ENCODE measurements at regions not wholly inside any gene's neighbourhood (a gene's known extent, or its start where the extent isn't known, plus 50 kb on each side); places are given as distances from the start of the nearest gene placed in this dataset.

DNA sequence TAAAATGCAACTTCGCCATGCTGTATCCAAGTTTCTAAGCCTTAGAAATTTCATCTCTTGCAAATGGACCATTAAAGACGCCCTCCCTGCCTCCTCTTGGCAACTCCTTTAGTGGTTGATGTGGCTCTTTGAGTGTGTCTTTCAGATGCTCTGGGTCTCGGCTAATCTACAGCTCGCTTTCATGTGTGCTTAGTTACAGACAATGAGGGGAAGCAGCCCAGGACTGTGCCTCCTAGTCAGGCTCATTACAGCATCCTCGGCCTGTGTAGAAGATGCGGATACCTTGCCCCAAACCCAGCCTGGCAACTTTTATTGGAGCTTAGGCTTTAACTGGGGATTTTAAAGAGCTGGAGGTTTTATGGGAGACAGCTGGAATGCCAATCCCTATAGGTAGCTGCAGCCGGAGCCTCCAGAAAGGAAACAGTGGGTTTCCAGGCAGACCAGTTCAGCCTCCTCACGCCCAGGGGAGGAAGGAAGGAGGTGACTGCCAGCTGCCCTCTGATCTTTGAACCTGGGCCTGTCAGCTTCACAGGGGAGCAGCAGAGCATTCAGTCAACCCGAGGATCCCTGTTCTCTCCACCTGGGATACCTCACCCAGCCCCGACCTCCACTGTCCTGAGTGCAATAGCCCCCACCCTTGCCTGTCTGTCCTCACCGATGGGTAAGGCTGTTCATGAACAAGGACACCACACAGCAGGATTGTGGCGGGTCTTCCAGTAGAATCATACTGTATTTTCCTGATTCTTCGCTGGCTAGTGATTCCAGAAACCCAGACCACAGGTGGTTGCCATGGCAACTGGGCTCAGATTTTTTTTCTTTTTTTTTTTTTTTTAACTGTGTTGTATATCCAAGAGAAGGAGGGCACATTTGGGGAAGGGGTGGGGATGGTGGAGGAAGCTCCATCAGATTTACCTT is 638.5 kb downstream of the MED13L start (continued):
- TF ChIP-seq POLR2AphosphoS2 (conservative IDR thresholded peaks at IDR 0.05; ENCODE audit: low read length) (no peak), FOSL2 (IDR thresholded peaks at IDR 0.05) (no peak), FOSL2 (CRISPR knock-in tag; IDR thresholded peaks at IDR 0.05) (no peak), MAZ (IDR thresholded peaks at IDR 0.05; ENCODE audit: borderline replicate concordance, low read depth, low read length) (no peak)

DNA sequence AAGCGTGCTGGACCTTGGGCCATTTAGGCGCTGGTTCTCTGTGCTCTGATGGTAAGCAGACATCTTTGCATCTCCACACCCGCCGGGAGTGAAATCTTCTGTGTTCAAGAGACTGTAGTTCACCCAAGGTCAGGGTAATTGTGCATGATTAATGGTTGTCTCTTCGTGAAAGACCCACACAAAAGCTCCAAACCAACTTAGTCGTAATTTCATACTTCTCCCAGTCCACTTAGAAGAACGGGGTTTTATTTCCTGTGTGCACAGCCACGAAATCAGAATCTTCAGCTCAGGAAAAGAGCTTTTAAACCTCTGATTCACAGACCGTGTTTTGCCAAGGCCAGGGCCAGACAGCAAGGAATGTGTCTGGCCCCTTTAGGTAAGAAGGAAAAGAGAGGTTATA is 640.9 kb downstream of the MED13L start:
- 0 out of 3 replicates have a peak, but pooled peaks cover 2% of the 10 kb centered on the region for H3K9me3 ChIP-seq
- H3K4me3 ChIP-seq, result no peak overlapping the region
- no peak overlapping the region for H3K27ac ChIP-seq
- no peak for TF ChIP-seq EHF (CRISPR knock-in tag; IDR thresholded peaks at IDR 0.05)
- no peak for TF ChIP-seq POLR2A (IDR thresholded peaks at IDR 0.05; ENCODE audit: low read length)
- TF ChIP-seq CEBPB (IDR thresholded peaks at IDR 0.05), result no peak
- TF ChIP-seq EP300 (IDR thresholded peaks at IDR 0.05), result no peak
- no peaks in the 10 kb centered on the region for H3K4me1 ChIP-seq
- POLR2A ChIA-PET, result interaction anchor here (0.5 kb wide), 1 partner anchor 280 kb away, joined by 3 read pairs; no protein-coding TSS in a partner anchor
- CTCF ChIA-PET, result no interaction called here
- FAIRE-seq (no peak), DNase-seq (ENCODE audit: low read depth in 1 of 2, low spot score in 1 of 2) (no peak), ATAC-seq (no peak)
- WGBS (ENCODE audit: missing lambda C conversion rate), result 13% methylated on average over 9 of the region's 9 CpGs
- H3K4me2 ChIP-seq, result no peak overlapping the region

DNA sequence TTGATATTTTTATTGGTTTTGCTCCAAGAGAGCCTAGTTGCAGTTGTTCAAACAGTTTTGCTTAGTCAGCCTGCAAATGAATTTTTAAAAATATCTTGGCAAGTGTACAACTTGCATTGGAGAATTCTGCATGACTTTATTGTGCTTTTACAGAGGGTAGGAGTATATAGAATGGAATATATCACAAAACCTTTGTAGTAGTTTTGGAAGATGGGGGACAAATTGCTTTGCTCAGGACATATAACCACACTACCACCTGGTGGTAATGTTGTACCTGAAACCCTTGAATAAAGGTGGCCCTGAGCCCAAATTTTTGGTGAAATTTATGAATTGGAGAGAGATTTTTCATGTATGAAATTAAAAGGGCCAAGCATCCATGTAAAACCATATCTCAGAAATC is 645.2 kb downstream of the MED13L start:
- FAIRE-seq, result no peak
- H3K4me2 ChIP-seq, result no peak overlapping the region
- no peak overlapping the region for H3K27ac ChIP-seq
- H3K4me1 ChIP-seq, result no peaks in the 10 kb centered on the region
- H3K4me3 ChIP-seq, result no peak overlapping the region
- TF ChIP-seq RAD21 (conservative IDR thresholded peaks at IDR 0.05 in 1 of 2, IDR thresholded peaks at IDR 0.05 in 1 of 2) (peak; percentile 52 to 62; a peak in 4 of 5 replicates), BHLHE40 (IDR thresholded peaks at IDR 0.05; ENCODE audit: low read depth, low read length) (no peak), SMC3 (IDR thresholded peaks at IDR 0.05) (peak; percentile 54; the same call in 2 of the 3 replicates)
- TF ChIP-seq, protein P1, sequence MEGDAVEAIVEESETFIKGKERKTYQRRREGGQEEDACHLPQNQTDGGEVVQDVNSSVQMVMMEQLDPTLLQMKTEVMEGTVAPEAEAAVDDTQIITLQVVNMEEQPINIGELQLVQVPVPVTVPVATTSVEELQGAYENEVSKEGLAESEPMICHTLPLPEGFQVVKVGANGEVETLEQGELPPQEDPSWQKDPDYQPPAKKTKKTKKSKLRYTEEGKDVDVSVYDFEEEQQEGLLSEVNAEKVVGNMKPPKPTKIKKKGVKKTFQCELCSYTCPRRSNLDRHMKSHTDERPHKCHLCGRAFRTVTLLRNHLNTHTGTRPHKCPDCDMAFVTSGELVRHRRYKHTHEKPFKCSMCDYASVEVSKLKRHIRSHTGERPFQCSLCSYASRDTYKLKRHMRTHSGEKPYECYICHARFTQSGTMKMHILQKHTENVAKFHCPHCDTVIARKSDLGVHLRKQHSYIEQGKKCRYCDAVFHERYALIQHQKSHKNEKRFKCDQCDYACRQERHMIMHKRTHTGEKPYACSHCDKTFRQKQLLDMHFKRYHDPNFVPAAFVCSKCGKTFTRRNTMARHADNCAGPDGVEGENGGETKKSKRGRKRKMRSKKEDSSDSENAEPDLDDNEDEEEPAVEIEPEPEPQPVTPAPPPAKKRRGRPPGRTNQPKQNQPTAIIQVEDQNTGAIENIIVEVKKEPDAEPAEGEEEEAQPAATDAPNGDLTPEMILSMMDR (IDR thresholded peaks at IDR 0.05), result peak; percentile 26
- TF ChIP-seq, protein P2, sequence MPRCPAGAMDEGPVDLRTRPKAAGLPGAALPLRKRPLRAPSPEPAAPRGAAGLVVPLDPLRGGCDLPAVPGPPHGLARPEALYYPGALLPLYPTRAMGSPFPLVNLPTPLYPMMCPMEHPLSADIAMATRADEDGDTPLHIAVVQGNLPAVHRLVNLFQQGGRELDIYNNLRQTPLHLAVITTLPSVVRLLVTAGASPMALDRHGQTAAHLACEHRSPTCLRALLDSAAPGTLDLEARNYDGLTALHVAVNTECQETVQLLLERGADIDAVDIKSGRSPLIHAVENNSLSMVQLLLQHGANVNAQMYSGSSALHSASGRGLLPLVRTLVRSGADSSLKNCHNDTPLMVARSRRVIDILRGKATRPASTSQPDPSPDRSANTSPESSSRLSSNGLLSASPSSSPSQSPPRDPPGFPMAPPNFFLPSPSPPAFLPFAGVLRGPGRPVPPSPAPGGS (IDR thresholded peaks at IDR 0.05), result no peak
- no peak for DNase-seq (ENCODE audit: low read depth in 1 of 2, low spot score in 1 of 2)
- ChIA-PET CTCF (no interaction called here), POLR2A (no interaction called here)
- ATAC-seq, result no peak
- H3K9me3 ChIP-seq, result peaks cover 17% of the 10 kb centered on the region

DNA sequence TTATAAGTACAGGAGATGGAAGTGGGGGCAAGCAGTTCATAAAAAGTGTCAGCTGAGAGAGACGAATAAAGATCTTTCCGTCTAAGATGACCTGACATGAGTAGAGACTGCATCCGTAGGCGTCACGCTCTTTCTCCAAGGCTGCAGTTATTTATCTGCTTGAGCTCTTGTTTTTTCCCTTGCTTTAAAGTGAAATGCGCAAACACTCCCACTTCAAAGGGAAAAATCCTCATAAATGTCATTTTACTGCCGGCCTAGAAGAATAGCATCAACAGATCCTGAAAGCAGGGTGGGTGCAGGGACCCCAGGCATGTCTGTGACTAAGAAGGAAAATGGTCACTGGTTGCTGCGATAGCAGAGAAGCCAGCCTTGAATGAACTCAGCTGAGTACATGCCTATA is 647.4 kb downstream of the MED13L start:
- TF ChIP-seq MAZ (IDR thresholded peaks at IDR 0.05; ENCODE audit: borderline replicate concordance, low read depth, low read length) (no peak), KDM5A (IDR thresholded peaks at IDR 0.05) (no peak), SREBF2 (IDR thresholded peaks at IDR 0.05) (no peak), HOXB13 (CRISPR knock-in tag; IDR thresholded peaks at IDR 0.05; ENCODE audit: low read depth) (no peak), ZSCAN20 (CRISPR knock-in tag; IDR thresholded peaks at IDR 0.05) (no peak), RFX5 (IDR thresholded peaks at IDR 0.05) (no peak), PHF8 (IDR thresholded peaks at IDR 0.05; ENCODE audit: borderline replicate concordance, low read depth) (no peak), MYC (IDR thresholded peaks at IDR 0.05; ENCODE audit: borderline replicate concordance, low read length) (no peak), ZNF302 (CRISPR knock-in tag; IDR thresholded peaks at IDR 0.05) (no peak), ESRRA (IDR thresholded peaks at IDR 0.05; ENCODE audit: borderline replicate concordance, low read length) (no peak)
- TF ChIP-seq, protein P3, sequence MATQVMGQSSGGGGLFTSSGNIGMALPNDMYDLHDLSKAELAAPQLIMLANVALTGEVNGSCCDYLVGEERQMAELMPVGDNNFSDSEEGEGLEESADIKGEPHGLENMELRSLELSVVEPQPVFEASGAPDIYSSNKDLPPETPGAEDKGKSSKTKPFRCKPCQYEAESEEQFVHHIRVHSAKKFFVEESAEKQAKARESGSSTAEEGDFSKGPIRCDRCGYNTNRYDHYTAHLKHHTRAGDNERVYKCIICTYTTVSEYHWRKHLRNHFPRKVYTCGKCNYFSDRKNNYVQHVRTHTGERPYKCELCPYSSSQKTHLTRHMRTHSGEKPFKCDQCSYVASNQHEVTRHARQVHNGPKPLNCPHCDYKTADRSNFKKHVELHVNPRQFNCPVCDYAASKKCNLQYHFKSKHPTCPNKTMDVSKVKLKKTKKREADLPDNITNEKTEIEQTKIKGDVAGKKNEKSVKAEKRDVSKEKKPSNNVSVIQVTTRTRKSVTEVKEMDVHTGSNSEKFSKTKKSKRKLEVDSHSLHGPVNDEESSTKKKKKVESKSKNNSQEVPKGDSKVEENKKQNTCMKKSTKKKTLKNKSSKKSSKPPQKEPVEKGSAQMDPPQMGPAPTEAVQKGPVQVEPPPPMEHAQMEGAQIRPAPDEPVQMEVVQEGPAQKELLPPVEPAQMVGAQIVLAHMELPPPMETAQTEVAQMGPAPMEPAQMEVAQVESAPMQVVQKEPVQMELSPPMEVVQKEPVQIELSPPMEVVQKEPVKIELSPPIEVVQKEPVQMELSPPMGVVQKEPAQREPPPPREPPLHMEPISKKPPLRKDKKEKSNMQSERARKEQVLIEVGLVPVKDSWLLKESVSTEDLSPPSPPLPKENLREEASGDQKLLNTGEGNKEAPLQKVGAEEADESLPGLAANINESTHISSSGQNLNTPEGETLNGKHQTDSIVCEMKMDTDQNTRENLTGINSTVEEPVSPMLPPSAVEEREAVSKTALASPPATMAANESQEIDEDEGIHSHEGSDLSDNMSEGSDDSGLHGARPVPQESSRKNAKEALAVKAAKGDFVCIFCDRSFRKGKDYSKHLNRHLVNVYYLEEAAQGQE (IDR thresholded peaks at IDR 0.05), result no peak
- TF ChIP-seq, protein P4, sequence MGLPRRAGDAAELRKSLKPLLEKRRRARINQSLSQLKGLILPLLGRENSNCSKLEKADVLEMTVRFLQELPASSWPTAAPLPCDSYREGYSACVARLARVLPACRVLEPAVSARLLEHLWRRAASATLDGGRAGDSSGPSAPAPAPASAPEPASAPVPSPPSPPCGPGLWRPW (IDR thresholded peaks at IDR 0.05), result no peak
- H3K9me3 ChIP-seq, result peaks cover 17% of the 10 kb centered on the region
- no peak overlapping the region for H3K4me2 ChIP-seq
- POLR2A ChIA-PET, result no interaction called here
- no peak overlapping the region for H3K4me3 ChIP-seq
- ATAC-seq (no peak), FAIRE-seq (no peak), DNase-seq (ENCODE audit: low read depth in 1 of 2, low spot score in 1 of 2) (no peak)
- CTCF ChIA-PET, result no interaction called here
- 16% methylated on average over 8 of the region's 8 CpGs for WGBS (ENCODE audit: missing lambda C conversion rate)
- no peaks in the 10 kb centered on the region for H3K4me1 ChIP-seq
- H3K27ac ChIP-seq, result no peak overlapping the region

All from A549 (cell line).